ENCODE measurements at regions not wholly inside any gene's neighbourhood (a gene's known extent, or its start where the extent isn't known, plus 50 kb on each side); places are given as distances from the start of the nearest gene placed in this dataset.

GRCh38 chr3:107985496-107985895 lies 105.3 kb downstream of the CD47 start:
- Histone ChIP-seq H3K79me2 (ENCODE audit: low read length) (no peaks in the 10 kb centered on the region), H3K27me3 (ENCODE audit: low read length) (no peaks in the 10 kb centered on the region), H2AFZ (ENCODE audit: low read length) (peak overlapping the region; percentile 56), H3K27ac (ENCODE audit: low read length) (0 out of 2 replicates have a peak overlapping the region, but pooled peaks have one; percentile 26), H3K36me3 (ENCODE audit: low read depth, low read length) (no peaks in the 10 kb centered on the region), H3K4me2 (ENCODE audit: low read length) (peak overlapping the region; percentile 11; the same call in 1 of the 2 replicates), H3K9me2 (replicated peaks; ENCODE audit: low read length) (no peaks in the 10 kb centered on the region; the same call in 1 of the 2 replicates), H4K20me1 (ENCODE audit: low read length) (no peaks in the 10 kb centered on the region), H3F3A (ENCODE audit: low read length, unreplicated experiment) (peaks cover 17% of the 10 kb centered on the region), H3K4me1 (ENCODE audit: insufficient read depth, low read length) (peaks cover 62% of the 10 kb centered on the region), H3K9ac (ENCODE audit: low read length) (no peak overlapping the region; the same call in 1 of the 2 replicates), H3K9me3 (ENCODE audit: low read length) (no peaks in the 10 kb centered on the region), H3K4me3 (ENCODE audit: low read length) (no peak overlapping the region)
- no peak; the same call in 1 of the 2 replicates for ATAC-seq
- intact Hi-C loops (cut with micrococcal nuclease), result loop anchor here (5.0 kb wide), 3 partner anchors 147 to 487 kb away; partner anchors contain the start of gene IFT57
- TF ChIP-seq EZH2phosphoT487 (IDR thresholded peaks at IDR 0.05; ENCODE audit: borderline replicate concordance, low read length) (no peak), EZH2 (IDR thresholded peaks at IDR 0.05; ENCODE audit: low read length, unreplicated experiment) (no peak)
- TF ChIP-seq, protein P1, sequence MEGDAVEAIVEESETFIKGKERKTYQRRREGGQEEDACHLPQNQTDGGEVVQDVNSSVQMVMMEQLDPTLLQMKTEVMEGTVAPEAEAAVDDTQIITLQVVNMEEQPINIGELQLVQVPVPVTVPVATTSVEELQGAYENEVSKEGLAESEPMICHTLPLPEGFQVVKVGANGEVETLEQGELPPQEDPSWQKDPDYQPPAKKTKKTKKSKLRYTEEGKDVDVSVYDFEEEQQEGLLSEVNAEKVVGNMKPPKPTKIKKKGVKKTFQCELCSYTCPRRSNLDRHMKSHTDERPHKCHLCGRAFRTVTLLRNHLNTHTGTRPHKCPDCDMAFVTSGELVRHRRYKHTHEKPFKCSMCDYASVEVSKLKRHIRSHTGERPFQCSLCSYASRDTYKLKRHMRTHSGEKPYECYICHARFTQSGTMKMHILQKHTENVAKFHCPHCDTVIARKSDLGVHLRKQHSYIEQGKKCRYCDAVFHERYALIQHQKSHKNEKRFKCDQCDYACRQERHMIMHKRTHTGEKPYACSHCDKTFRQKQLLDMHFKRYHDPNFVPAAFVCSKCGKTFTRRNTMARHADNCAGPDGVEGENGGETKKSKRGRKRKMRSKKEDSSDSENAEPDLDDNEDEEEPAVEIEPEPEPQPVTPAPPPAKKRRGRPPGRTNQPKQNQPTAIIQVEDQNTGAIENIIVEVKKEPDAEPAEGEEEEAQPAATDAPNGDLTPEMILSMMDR (conservative IDR thresholded peaks at IDR 0.05; ENCODE audit: low read depth, low read length), result no peak
- ChIA-PET POLR2A (ENCODE audit: unreplicated experiment) (no interaction called here), CTCF (interaction anchor here (0.6 kb wide), 1 partner anchor 55 kb away, joined by 3 read pairs; no protein-coding TSS in a partner anchor)
- BruUV-seq (replicated peaks), result no TSS peak
- DNase-seq, result peak; percentile 41

DNA sequence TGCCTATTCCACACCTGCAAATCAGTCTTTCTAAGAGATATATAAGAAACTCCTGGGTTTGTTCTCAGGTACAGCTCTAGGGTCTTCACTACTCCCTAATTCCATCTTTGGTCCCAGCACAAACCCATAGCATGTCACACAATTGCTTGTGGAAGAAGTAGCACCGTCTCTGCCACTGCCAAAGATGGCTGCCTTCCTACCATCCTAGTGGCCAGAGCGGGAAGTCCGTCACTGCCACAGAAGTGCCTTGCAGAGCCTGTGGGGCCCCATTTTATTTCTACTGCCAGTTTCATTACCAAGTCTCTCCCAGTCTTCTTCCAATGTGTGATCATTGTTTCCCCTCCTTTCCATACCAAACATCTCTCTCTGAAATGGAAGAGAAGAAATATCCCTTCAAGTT lies 107.6 kb downstream of the CD47 start:
- BruUV-seq (replicated peaks), result no TSS peak
- ATAC-seq (no peak), DNase-seq (no peak)
- ChIA-PET CTCF (no interaction called here), POLR2A (ENCODE audit: unreplicated experiment) (no interaction called here)
- TF ChIP-seq EZH2phosphoT487 (IDR thresholded peaks at IDR 0.05; ENCODE audit: borderline replicate concordance, low read length) (no peak), EZH2 (IDR thresholded peaks at IDR 0.05; ENCODE audit: low read length, unreplicated experiment) (no peak)
- TF ChIP-seq, protein P1 (conservative IDR thresholded peaks at IDR 0.05; ENCODE audit: low read depth, low read length), result no peak; the same call in 1 of the 2 replicates
- Histone ChIP-seq H4K20me1 (ENCODE audit: low read length) (no peaks in the 10 kb centered on the region), H3K79me2 (ENCODE audit: low read length) (no peaks in the 10 kb centered on the region), H3K36me3 (ENCODE audit: low read depth, low read length) (no peaks in the 10 kb centered on the region), H3K9ac (ENCODE audit: low read length) (no peak overlapping the region), H3K4me3 (ENCODE audit: low read length) (no peak overlapping the region), H3K4me1 (ENCODE audit: insufficient read depth, low read length) (peaks cover 40% of the 10 kb centered on the region), H2AFZ (ENCODE audit: low read length) (no peak overlapping the region), H3F3A (ENCODE audit: low read length, unreplicated experiment) (peaks cover 17% of the 10 kb centered on the region), H3K4me2 (ENCODE audit: low read length) (no peak overlapping the region), H3K9me3 (ENCODE audit: low read length) (no peaks in the 10 kb centered on the region), H3K9me2 (replicated peaks; ENCODE audit: low read length) (no peaks in the 10 kb centered on the region; the same call in 1 of the 2 replicates), H3K27ac (ENCODE audit: low read length) (no peak overlapping the region), H3K27me3 (ENCODE audit: low read length) (no peaks in the 10 kb centered on the region)
- intact Hi-C loops (cut with micrococcal nuclease), result no loop called here

- TF ChIP-seq EZH2 (IDR thresholded peaks at IDR 0.05; ENCODE audit: low read length, unreplicated experiment), result no peak
- TF ChIP-seq, protein P1 (conservative IDR thresholded peaks at IDR 0.05; ENCODE audit: low read depth, low read length), result no peak
- no peak for TF ChIP-seq EZH2phosphoT487 (IDR thresholded peaks at IDR 0.05; ENCODE audit: borderline replicate concordance, low read length)
- no peaks in the 10 kb centered on the region for H3K79me2 ChIP-seq (ENCODE audit: low read length)
- ATAC-seq, result no peak
- H3K9ac ChIP-seq (ENCODE audit: low read length), result no peak overlapping the region
- no TSS peak for BruUV-seq (replicated peaks)
- no peaks in the 10 kb centered on the region; the same call in 1 of the 2 replicates for H3K9me2 ChIP-seq (replicated peaks; ENCODE audit: low read length)
- H3K4me1 ChIP-seq (ENCODE audit: insufficient read depth, low read length), result peaks cover 30% of the 10 kb centered on the region
- H3K4me3 ChIP-seq (ENCODE audit: low read length), result no peak overlapping the region
- no peaks in the 10 kb centered on the region for H3K9me3 ChIP-seq (ENCODE audit: low read length)
- H3F3A ChIP-seq (ENCODE audit: low read length, unreplicated experiment), result peaks cover 11% of the 10 kb centered on the region
- no peak for DNase-seq
- CTCF ChIA-PET, result no interaction called here
- POLR2A ChIA-PET (ENCODE audit: unreplicated experiment), result interaction anchor here (0.5 kb wide), 1 partner anchor 551 kb away, joined by 15 read pairs; no protein-coding TSS in a partner anchor
- H3K36me3 ChIP-seq (ENCODE audit: low read depth, low read length), result no peaks in the 10 kb centered on the region
- H2AFZ ChIP-seq (ENCODE audit: low read length), result peak overlapping the region; percentile 75
- no peaks in the 10 kb centered on the region for H4K20me1 ChIP-seq (ENCODE audit: low read length)
- H3K27ac ChIP-seq (ENCODE audit: low read length), result no peak overlapping the region
- H3K27me3 ChIP-seq (ENCODE audit: low read length), result no peaks in the 10 kb centered on the region
- H3K4me2 ChIP-seq (ENCODE audit: low read length), result peak overlapping the region; percentile 40; the same call in 1 of the 2 replicates
- intact Hi-C loops (cut with micrococcal nuclease), result no loop called here
Measured at GRCh38 chr3:107982165-107982564, 108.7 kb downstream of the CD47 start.

Measured in PC-3 (cell line).